Gastroesophageal sphincter (tissue), 3 donors: ENCODE measurements at regions not wholly inside any gene's neighbourhood (a gene's known extent, or its start where the extent isn't known, plus 50 kb on each side); places are given as distances from the start of the nearest gene placed in this dataset.

Experiments
- CTCF ChIP-seq, 4 experiments: fragments of 200-600 bp in 2 of 4; fragments of 450-650 bp in 2 of 4; sonication (generic) in 1 of 4; IDR thresholded peaks; one replicate each; pipeline ENCODE4 v1.5.1; 2017 to 2019; ENCODE audit warnings: antibody characterized with exemption in 4 of 4, mild to moderate bottlenecking in 2 of 4, moderate library complexity in 2 of 4
- EP300 ChIP-seq: sonication (generic); formaldehyde crosslinking; IDR thresholded peaks from one replicate; pipeline ENCODE4 v1.6.1; 2017; ENCODE audit warnings: antibody characterized with exemption, mild to moderate bottlenecking
- POLR2A ChIP-seq, 2 donors: fragments of 450-650 bp; IDR thresholded peaks; one replicate each; pipeline ENCODE4 v1.6.1; 2017; ENCODE audit warnings: antibody characterized with exemption in 2 of 2, mild to moderate bottlenecking in 2 of 2, moderate library complexity in 1 of 2
- POLR2AphosphoS5 ChIP-seq: sonication (generic); formaldehyde crosslinking; IDR thresholded peaks from one replicate; pipeline ENCODE4 v1.6.1; 2017; ENCODE audit warnings: antibody characterized with exemption

- TF ChIP-seq CTCF (IDR thresholded peaks at IDR 0.05) (no peak), POLR2A (IDR thresholded peaks at IDR 0.05) (no peak), EP300 (no peak), POLR2AphosphoS5 (no peak)
These were observed 88.3 kb upstream of the MED13L start for GRCh38 chr12:116365606-116366455.
